Upper lobe of right lung (tissue), 1 donor: ENCODE measurements at regions not wholly inside any gene's neighbourhood (a gene's known extent, or its start where the extent isn't known, plus 50 kb on each side); places are given as distances from the start of the nearest gene placed in this dataset.

Experiments used
- ATAC-seq: fragments of 200-7000 bp; cut with Tn5 transposase; one replicate; pipeline ENCODE4 v1.9.1; 2020; ENCODE audit warnings: mild to moderate bottlenecking, moderate library complexity
- DNase-seq: peaks from one replicate; pipeline ENCODE4 v3.0.0-alpha.2; 2020
- H3K27ac ChIP-seq: fragments of 200-600 bp; one replicate; pipeline ENCODE4 v1.8.0; 2022
- H3K27me3 ChIP-seq: fragments of 200-600 bp; one replicate; pipeline ENCODE4 v1.8.0; 2022; ENCODE audit warnings: mild to moderate bottlenecking
- H3K36me3 ChIP-seq: fragments of 200-600 bp; one replicate; pipeline ENCODE4 v1.8.0; 2022
- H3K4me1 ChIP-seq: fragments of 200-600 bp; one replicate; pipeline ENCODE4 v1.8.0; 2022
- H3K4me3 ChIP-seq: fragments of 200-600 bp; one replicate; pipeline ENCODE4 v1.8.0; 2022; ENCODE audit warnings: mild to moderate bottlenecking
- H3K9me3 ChIP-seq: fragments of 200-600 bp; one replicate; pipeline ENCODE4 v1.8.0; 2022
- intact Hi-C: fragments of 100-400 bp; cut with DNase I; formaldehyde crosslinking; loops from one replicate; pipeline ENCODE4 v1.11.0; 2022
- TF ChIP-seq, protein P1 (sequence below): fragments of 200-600 bp; IDR thresholded peaks from one replicate; pipeline ENCODE4 v1.8.0; 2022; ENCODE audit warnings: antibody characterized with exemption
- donor health status: DM: no; HTN: yes; CAD: no; lungs with severe emphysema.

DNA sequence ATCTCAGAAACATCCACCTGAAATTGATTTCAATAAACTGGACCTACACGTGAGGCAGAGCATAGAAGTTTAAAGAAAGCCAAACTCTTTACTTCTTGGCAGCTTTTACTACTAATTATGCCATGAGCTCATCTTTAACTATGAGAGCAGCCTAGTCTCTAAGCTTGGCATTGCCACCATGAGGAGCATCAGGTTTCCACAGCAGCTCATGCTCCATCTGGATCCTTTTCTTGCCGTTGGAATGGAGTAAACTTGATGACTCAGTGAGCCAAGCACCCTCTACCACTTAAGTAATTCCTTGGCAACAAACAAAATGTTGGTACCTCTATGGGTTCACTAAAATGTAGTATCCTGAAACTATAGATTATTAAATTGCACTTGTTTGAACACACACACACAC lies 583.2 kb downstream of the EPHA3 start:
- Histone ChIP-seq H3K4me3 (no peak overlapping the region), H3K9me3 (no peaks in the 10 kb centered on the region), H3K4me1 (no peaks in the 10 kb centered on the region), H3K36me3 (no peaks in the 10 kb centered on the region), H3K27me3 (no peaks in the 10 kb centered on the region), H3K27ac (no peak overlapping the region)
- TF ChIP-seq, protein P1, sequence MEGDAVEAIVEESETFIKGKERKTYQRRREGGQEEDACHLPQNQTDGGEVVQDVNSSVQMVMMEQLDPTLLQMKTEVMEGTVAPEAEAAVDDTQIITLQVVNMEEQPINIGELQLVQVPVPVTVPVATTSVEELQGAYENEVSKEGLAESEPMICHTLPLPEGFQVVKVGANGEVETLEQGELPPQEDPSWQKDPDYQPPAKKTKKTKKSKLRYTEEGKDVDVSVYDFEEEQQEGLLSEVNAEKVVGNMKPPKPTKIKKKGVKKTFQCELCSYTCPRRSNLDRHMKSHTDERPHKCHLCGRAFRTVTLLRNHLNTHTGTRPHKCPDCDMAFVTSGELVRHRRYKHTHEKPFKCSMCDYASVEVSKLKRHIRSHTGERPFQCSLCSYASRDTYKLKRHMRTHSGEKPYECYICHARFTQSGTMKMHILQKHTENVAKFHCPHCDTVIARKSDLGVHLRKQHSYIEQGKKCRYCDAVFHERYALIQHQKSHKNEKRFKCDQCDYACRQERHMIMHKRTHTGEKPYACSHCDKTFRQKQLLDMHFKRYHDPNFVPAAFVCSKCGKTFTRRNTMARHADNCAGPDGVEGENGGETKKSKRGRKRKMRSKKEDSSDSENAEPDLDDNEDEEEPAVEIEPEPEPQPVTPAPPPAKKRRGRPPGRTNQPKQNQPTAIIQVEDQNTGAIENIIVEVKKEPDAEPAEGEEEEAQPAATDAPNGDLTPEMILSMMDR, result no peak
- intact Hi-C loops, result no loop called here
- DNase-seq (no peak), ATAC-seq (no peak)

GRCh38 chr3:89692601-89693000 lies 585.2 kb downstream of the EPHA3 start:
- intact Hi-C loops, result no loop called here
- Histone ChIP-seq H3K36me3 (no peaks in the 10 kb centered on the region), H3K9me3 (no peaks in the 10 kb centered on the region), H3K4me3 (no peak overlapping the region), H3K27me3 (no peaks in the 10 kb centered on the region), H3K4me1 (no peaks in the 10 kb centered on the region), H3K27ac (no peak overlapping the region)
- TF ChIP-seq, protein P1, result no peak
- ATAC-seq, result no peak
- no peak for DNase-seq

- H3K9me3 ChIP-seq, result no peaks in the 10 kb centered on the region
- no peak overlapping the region for H3K4me3 ChIP-seq
- intact Hi-C loops, result no loop called here
- H3K36me3 ChIP-seq, result no peaks in the 10 kb centered on the region
- H3K4me1 ChIP-seq, result no peaks in the 10 kb centered on the region
- DNase-seq (no peak), ATAC-seq (no peak)
- TF ChIP-seq, protein P1, result no peak
- H3K27me3 ChIP-seq, result no peaks in the 10 kb centered on the region
- no peak overlapping the region for H3K27ac ChIP-seq
Measured at GRCh38 chr3:89697321-89697916, 590.0 kb downstream of the EPHA3 start.

- Histone ChIP-seq H3K9me3 (no peaks in the 10 kb centered on the region), H3K4me1 (no peaks in the 10 kb centered on the region), H3K27ac (no peak overlapping the region), H3K27me3 (no peaks in the 10 kb centered on the region), H3K36me3 (no peaks in the 10 kb centered on the region), H3K4me3 (no peak overlapping the region)
- intact Hi-C loops, result no loop called here
- no peak for DNase-seq
- TF ChIP-seq, protein P1, result no peak
- ATAC-seq, result no peak
Measured at GRCh38 chr3:89698208-89698830, 590.9 kb downstream of the EPHA3 start.

DNA sequence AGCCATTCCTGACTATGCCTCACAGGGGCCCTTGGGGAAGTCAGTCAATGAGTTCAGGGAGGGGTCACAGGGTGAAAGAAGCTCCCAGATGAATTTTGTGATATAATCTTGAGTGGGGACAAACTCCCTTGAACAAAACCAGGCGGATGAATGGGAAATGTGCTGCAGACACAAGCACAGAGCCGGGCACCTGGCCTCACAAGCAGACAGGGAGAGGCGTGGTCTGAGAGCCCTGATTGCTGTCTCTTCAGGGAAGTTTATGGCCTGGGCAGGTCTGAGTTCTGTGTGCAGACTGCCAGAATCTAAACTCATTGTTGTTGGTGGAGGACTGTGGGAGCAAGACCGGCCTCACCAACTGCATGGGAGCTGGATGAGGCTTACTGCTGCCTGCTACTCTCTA lies 591.8 kb downstream of the EPHA3 start:
- H3K27me3 ChIP-seq, result no peaks in the 10 kb centered on the region
- no peak overlapping the region for H3K4me3 ChIP-seq
- H3K4me1 ChIP-seq, result no peaks in the 10 kb centered on the region
- no peaks in the 10 kb centered on the region for H3K9me3 ChIP-seq
- H3K36me3 ChIP-seq, result no peaks in the 10 kb centered on the region
- TF ChIP-seq, protein P1, result no peak
- H3K27ac ChIP-seq, result no peak overlapping the region
- intact Hi-C loops, result no loop called here
- ATAC-seq (no peak), DNase-seq (no peak)

- Histone ChIP-seq H3K27ac (no peak overlapping the region), H3K4me1 (no peaks in the 10 kb centered on the region), H3K4me3 (no peak overlapping the region), H3K9me3 (no peaks in the 10 kb centered on the region), H3K27me3 (no peaks in the 10 kb centered on the region), H3K36me3 (no peaks in the 10 kb centered on the region)
- ATAC-seq (no peak), DNase-seq (no peak)
- TF ChIP-seq, protein P1, result no peak
- intact Hi-C loops, result no loop called here
Measured at GRCh38 chr3:89699771-89700170, 592.4 kb downstream of the EPHA3 start.
